ENCODE measurements at regions not wholly inside any gene's neighbourhood (a gene's known extent, or its start where the extent isn't known, plus 50 kb on each side); places are given as distances from the start of the nearest gene placed in this dataset.

GRCh38 chr7:12090757-12091221, 120.3 kb upstream of the TMEM106B start:
- no peak for DNase-seq
- H3K9me3 ChIP-seq (ENCODE audit: control insufficient read depth, low read depth, low read length), result no peaks in the 10 kb centered on the region
- Mint-ChIP-seq H3K27ac (peak overlapping the region in 1 of 3 experiments; percentile 66; a peak in 2 of 7 replicates), H3K27me3 (ENCODE audit: low read depth) (no peaks in the 10 kb centered on the region), H3K9me3 (peaks cover 0 to 6% of the 10 kb centered on the region in 2 experiments; a peak in 2 of 5 replicates), H3K36me3 (ENCODE audit: insufficient read depth in 1 of 3, low read depth in 3 of 3) (peaks cover 0 to 17% (median 6%) of the 10 kb centered on the region in 3 experiments; a peak in 3 of 7 replicates), H3K4me1 (peaks cover 47 to 54% of the 10 kb centered on the region in 2 experiments), H3K4me3 (no peak overlapping the region)
- H2BK20ac ChIP-seq (ENCODE audit: low read depth, low read length, poor library complexity, severe bottlenecking), result no peak overlapping the region
- no CpG with 5 or more reads among the region's 5 CpGs for WGBS (ENCODE audit: extremely low coverage, insufficient read length, low lambda C conversion rate)
- H3K23me2 ChIP-seq (ENCODE audit: insufficient read length, low read depth, low read length, poor library complexity, severe bottlenecking), result no peaks in the 10 kb centered on the region
- no peak overlapping the region for H2BK120ac ChIP-seq (ENCODE audit: low read depth, low read length, poor library complexity, severe bottlenecking)
- H3K27ac ChIP-seq (ENCODE audit: insufficient read length, low read depth, low read length), result no peak overlapping the region
- H3K9ac ChIP-seq (ENCODE audit: extremely low read depth, insufficient read length, low read length), result no peak overlapping the region
- H4K20me1 ChIP-seq (ENCODE audit: control insufficient read depth, insufficient read depth, insufficient read length), result no peaks in the 10 kb centered on the region
- no peak overlapping the region for H3K23ac ChIP-seq (ENCODE audit: insufficient read length, low read depth, low read length)
- H2AK5ac ChIP-seq (ENCODE audit: insufficient read length, low read length), result no peak overlapping the region
- no peak overlapping the region for H3K56ac ChIP-seq (ENCODE audit: insufficient read length, low read depth, low read length)
- no peak overlapping the region for H3K18ac ChIP-seq (ENCODE audit: insufficient read length, low read depth, low read length)
- H2BK12ac ChIP-seq (ENCODE audit: insufficient read length, low read depth, low read length), result no peak overlapping the region
- H3T11ph ChIP-seq (ENCODE audit: low read length), result no peak overlapping the region
- no peaks in the 10 kb centered on the region for H3K79me2 ChIP-seq (ENCODE audit: insufficient read depth, low read length)
- H2AFZ ChIP-seq (ENCODE audit: low read length), result no peak overlapping the region
- no peak overlapping the region for H2BK15ac ChIP-seq (ENCODE audit: low read depth, low read length)
- TF ChIP-seq CTCF (conservative IDR thresholded peaks at IDR 0.05), result no peak
- no peak overlapping the region for H3K14ac ChIP-seq (ENCODE audit: insufficient read depth, low read length)
- H4K8ac ChIP-seq (replicated peaks; ENCODE audit: insufficient read length, low read depth, low read length), result no peak overlapping the region
- no peak overlapping the region for H4K91ac ChIP-seq (ENCODE audit: insufficient read length, low read depth, low read length)
- peaks cover 11% of the 10 kb centered on the region; the same call in 1 of the 2 replicates for H3K4me1 ChIP-seq (ENCODE audit: insufficient read depth, low read length)
- H2BK5ac ChIP-seq (ENCODE audit: insufficient read length, low read length), result no peak overlapping the region
- H3K4ac ChIP-seq (ENCODE audit: low read depth, low read length), result no peak overlapping the region
- no peak overlapping the region for H3K4me2 ChIP-seq (ENCODE audit: insufficient read depth, insufficient read length, low read length)
- H3K27me3 ChIP-seq (ENCODE audit: insufficient read depth, low read length), result no peaks in the 10 kb centered on the region
- no peaks in the 10 kb centered on the region for H3K79me1 ChIP-seq (ENCODE audit: insufficient read depth, low read depth, low read length, poor library complexity, severe bottlenecking)
- no peak overlapping the region for H4K5ac ChIP-seq (ENCODE audit: insufficient read length, low read depth, low read length)

All from H9 (cell line).